ENCODE measurements at regions not wholly inside any gene's neighbourhood (a gene's known extent, or its start where the extent isn't known, plus 50 kb on each side); places are given as distances from the start of the nearest gene placed in this dataset.
"Not testable (repeated sequence)": the region's sequence is repeated elsewhere in the genome, so short reads cannot be mapped to it uniquely, and the experiment has no call there.

GRCh38 chr18:34942276-34942675, 98.9 kb upstream of the MAPRE2 start:
- DNase-seq: no peak

- no peak for DNase-seq
Observed at GRCh38 chr18:34942975-34943374, 98.2 kb upstream of the MAPRE2 start.

DNA sequence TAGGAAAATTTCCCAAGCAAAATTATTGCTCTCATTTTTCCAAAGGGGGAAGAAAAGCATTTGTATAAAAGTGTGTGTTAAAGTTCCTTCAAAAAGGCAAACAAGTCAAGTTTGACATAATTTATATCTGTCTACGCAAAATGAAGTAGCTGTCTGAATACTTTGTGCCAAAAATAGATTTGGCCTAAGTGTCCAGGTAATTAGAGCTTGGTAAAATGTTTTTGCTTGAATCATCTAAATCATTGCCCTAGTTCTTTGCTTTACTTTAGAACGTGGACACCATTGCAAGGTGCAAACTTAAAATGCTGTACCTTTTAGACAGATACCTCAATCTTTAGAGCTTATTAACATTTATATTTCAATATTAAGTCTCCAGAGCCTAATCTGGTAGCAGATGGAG, 97.6 kb upstream of the MAPRE2 start:
- no peak for DNase-seq

DNA sequence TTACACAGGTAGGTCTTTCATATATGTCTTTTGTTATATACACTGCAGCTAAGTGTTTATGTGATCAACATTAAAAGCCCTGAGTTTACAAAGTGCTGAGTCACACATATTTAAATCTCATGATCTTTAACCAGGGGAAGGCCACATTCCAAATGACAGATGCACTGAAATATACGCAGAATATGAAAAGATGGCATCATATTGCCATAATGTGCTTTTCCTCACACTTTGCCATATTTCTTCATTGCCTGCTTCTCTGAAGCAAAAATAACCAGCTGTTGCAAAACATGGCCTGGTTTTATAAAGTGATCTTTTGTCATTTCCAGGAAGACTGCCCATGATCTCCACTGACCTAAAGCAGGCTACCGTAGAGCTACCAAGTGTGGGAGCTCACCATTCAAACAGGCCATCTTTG, 93.5 kb upstream of the MAPRE2 start:
- DNase-seq: no peak

DNA sequence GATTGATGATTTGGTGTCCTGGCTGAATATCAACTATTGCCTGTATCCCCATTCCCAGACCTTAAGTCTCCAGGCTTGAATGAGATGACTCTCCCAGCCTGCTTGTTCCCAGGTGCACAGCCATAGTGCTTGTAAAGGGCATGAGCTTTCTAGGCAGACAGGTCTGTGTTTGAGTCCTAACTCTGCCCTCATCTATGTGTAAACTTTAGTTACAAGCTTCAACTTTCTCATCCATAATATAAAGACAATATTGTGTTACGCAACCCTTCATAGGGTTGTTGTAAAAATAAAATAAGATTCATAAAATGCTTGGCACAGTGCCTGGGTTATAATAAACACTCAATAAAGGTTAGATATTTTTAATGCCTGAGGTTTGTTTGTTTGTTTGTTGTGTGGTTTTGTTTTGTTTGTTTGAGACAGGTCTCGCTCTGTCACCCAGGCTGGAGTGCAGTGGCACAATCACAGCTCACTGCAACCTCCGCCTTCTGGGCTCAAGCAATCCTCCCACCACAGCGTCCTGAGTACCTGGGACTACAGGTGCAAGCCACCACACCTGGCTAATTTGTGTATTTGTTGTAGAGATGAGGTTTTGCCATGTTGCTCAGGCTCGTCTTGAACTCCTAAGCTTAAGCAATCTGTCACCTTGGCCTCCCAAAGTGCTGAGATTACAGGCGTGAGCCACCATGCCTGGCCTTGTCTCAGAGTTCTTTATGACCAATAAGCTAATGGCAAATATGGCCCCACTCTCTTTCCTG, 89.4 kb upstream of the MAPRE2 start:
- DNase-seq: no peak

DNA sequence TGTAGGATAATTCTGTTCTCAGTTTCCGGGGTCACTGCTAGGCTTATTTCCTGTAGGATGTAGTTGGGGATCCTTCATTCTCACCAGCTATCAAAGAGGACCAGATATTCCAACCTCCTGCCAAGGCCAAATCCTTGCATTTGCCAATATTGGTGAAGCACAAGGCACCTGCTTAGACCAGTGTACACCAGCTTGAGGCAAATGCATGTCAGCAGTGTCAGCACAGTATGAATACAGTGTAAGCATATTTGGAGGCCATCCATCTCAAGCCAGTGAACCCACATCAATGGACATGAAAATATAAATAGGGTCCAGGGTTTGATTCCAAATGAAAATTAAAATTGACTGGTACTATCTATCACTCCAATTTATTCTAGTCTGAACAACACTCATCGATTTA, 88.0 kb upstream of the MAPRE2 start:
- DNase-seq: no peak

DNA sequence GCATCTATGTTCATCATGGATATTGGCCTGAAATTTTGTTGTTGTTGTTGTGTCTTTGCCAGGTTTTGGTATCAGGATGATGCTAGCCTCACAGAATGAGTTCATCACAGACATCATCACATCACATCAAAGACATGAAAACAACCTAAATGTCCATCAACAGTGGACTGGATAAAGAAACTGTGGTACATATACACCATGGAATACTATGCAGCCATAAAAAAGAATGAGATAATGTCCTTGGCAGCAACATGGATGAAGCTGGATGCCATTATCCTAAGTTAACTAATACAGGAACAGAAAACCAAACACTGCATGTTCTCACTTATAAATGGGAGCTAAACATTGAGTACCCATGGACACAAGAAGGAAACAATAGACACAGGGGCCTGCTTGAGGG, 85.7 kb upstream of the MAPRE2 start:
- not testable (repeated sequence) for DNase-seq

DNA sequence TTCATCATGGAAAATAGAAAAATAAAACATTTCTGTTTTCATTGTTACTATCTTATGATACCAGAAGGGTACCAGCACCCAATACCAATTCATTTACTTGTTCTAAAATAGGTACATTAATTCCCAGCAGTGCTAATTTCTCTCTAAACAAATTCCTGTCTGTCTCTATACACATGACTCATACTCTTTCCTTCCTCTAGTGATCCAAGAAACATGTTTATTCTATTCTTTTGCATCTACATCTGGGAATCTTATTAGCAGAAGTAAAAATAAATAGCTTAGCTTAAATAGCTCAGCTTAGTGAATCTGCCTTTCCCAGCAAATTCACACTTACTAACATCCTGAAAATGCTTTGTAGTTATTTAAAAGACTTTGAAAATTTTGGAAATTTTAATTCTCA, 84.5 kb upstream of the MAPRE2 start:
- no peak for DNase-seq

DNA sequence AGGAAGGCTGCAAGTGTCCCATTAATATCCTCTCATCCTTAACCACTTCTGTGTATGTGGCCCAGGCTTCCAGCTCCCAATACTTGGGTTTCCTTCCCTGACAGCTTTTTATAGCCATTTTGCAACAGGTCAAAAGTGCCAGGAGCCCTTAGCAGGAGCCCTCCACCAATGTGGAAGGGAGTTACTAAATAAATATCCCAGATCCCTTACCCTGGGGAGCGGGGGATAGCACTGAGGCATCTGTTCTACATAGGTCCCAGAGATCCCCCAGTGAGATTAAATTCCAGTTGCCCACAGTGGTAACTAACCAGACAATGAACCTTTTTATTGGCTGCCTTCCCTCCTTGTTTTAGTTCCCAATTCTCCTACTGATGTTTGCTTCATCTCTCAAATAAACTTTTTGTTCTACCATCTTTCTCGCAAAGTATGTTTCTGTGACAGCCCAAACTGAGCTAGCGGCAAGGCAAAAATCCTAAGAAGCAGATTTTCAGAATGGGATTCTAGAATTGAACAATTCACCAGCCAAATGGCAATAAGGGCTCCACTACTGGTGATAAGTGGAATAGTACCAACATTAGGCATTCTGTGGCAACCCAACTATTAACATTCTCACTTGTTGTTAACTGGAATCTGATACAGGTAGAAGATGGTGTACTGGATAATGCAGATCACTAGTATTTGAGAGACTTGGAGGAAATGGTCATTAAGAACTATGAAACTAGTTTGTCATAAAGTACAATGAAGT, 83.9 kb upstream of the MAPRE2 start:
- no peak for DNase-seq

DNA sequence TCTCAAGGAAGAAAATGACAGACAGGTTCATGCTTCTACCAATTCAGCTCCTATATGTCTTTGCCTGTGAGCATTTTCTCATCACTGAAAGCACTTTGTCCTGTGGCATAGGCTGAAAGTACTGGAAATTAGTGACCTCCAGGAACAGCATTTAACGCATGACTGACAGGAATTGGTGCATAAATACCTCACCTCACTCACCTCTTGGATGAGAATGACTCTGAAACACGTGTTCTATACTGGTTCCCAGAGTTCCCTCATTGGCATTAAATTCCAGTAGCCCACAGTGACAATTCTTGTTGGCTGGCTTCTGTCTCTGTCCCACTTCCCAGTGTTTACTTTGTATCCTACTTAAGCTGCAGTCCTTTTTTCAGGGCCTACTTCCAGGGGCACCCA, 83.4 kb upstream of the MAPRE2 start:
- DNase-seq: no peak

DNA sequence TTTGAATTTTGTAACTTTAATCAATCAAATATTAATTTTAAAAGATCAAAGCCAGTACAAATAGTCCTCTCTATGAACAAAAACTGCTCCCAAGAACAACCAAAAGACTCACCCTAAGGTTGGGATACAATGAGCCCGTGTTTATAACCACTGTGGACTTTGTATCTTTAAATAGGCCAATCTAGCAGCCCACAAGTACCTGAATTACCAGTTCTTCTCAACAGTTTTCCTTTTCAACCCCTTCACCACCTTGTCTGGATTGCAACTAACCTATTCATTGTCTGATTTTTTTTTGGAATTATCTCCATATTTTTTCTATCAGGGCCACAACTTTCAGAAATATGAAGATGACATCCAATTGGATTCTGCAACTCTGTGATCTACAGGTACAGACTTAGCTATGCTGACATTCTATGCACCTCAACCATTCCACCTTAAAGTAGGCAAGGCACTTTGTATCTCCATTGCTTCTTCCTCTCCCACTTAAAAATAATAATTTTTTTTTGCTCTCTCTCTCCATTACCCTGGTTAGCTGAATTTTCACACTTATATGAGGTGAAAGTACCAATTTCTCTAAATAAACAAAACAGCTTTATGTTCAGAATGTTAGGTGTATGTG, 81.9 kb upstream of the MAPRE2 start:
- DNase-seq: no peak

DNA sequence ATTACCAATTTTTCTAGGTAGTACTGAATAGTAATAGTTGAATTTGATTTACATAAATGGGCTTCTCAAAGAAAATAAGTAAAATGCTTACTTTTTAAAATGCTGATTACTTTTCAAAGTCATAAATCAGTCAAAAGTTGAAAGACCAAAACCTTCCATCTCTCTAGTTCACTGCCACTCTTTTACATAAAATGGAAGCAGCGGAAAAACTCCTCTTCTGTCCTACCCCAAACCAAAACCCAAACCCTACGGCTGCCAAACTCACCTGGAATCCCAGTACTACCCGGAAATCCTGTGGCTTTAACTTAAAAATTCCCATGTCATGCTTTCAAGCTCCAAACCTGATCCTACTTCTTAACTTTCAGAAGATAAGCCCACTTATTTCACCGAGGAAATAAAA, 81.2 kb upstream of the MAPRE2 start:
- DNase-seq: no peak

DNA sequence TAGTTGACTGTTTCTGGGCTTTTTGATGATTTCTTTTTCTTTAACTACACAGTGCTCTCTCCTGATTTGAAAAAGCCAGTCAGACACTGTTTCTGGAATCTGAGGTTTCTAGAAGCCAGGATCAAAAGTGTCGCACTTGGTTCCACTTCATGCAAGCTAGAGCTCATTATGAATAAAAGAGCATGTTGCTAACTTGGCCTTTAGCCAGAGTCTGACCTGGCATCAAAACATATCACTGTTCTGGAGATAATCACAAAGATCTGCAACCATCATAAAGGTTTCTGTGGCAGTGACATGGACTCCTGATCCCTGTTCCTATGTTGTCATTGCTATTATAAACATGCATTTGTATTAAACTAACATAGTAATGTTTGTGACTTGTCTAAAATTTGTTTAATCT, 76.1 kb upstream of the MAPRE2 start:
- DNase-seq: no peak

DNA sequence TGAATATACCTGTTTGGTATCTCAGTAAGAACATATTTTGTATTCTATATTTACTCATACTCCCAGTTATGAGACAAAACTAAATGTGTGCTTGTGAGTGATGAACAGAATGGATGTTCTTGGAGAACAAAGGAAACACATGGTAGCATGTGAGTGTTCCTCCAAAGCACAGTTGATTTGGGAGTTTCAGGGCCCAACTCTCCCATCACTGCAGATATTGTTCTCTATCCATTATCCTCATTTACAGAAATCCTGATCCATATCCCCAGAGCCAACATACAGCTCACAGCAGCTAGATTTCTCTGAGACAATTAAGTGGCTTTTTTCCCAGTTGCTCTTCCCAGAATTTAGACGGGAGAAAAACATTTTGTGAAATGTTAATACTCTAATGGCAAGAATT, 75.6 kb upstream of the MAPRE2 start:
- DNase-seq: no peak

- DNase-seq: no peak
Observed at GRCh38 chr18:34970106-34970505, 71.1 kb upstream of the MAPRE2 start.

DNA sequence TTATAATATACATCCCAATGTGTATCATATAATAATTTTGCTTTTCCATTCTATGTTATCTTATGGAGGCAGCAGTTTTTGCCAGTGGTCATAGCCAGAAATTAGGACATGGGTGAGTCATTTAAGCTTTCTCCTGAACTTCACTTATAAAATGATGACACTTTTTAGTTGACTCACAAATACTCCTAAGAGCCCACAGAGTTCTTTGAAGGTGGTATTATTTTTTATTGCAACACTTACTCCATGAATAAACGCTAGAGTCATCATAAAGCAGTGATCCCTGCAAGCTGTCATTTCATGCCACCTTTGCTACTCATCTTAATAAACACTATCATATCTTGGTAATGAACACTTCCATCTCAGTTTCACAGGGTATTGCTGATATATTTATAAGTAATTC, 69.9 kb upstream of the MAPRE2 start:
- DNase-seq: no peak

DNA sequence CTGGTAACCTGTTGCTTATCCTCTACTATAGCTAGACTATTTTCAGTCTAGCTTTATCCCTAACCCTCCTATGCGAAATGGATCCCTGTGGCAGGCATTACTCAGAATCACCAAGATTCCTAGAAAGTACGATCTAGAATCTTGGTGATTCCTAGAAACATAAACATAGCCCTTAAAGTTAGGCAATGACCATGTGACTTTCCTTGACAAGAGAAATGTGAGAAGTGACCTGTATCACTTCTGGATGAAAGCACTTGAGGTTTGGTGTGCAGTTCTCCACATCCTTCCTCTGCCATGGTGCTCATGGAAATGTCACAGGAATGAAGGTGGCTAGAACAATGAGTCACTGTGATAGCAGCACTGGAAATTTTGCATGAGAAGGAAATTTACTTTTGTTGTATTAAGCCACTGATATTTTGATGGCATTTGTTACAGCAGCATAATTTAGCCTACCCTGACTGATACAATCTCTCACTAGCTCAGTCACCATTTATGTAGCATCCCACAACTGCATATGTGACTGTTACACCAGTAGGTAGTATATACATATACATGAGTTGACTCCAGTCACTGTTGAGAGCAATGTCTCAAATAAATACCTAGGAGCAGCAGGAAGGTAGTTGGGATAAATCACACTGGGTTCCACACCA, 68.3 kb upstream of the MAPRE2 start:
- DNase-seq: no peak

DNA sequence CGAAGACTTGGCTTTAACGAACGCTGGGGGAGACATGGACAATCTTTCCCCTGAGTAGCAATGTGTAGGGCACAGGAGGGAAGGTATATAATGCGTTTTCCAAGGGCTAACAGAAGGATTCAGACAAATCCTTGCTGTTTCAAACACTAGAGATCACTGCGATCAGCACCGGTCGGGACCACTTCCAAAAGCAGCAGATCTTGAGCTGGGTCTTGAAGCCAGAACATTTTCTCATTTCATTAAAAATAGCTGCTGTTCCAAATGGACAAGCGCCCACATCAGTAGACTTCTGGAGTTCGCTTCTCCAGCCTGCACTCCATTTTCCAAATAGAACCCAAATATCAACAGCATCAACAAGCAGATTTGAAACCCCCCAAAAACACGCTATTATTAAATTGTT, 65.1 kb upstream of the MAPRE2 start:
- no peak for DNase-seq

- DNase-seq: no peak
Observed at GRCh38 chr18:34976534-34976898, 64.7 kb upstream of the MAPRE2 start.

- DNase-seq: peak; percentile 23 to 69
Observed at GRCh38 chr18:34976899-34977837, 64.0 kb upstream of the MAPRE2 start.

- DNase-seq: no peak
Observed at GRCh38 chr18:34977838-34978532, 63.2 kb upstream of the MAPRE2 start.

DNA sequence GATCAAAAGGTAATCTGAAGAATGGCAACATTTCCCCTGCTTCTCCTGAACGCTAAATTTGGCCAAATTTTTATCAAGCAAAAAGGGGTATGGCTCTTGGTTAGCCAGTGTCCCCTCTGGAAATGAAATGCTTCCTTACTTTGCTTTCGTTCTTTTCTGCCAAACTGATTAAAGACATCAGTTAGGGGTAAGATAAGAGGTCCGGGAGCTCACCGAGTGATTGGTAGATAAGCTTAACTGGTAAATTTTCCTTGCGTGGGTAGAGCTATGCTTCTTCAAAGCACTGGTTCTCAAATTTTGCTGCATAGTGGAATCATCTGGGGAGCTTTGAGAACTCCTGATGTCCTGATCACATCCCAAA, 62.7 kb upstream of the MAPRE2 start:
- DNase-seq: no peak
